ENCODE measurements at regions not wholly inside any gene's neighbourhood (a gene's known extent, or its start where the extent isn't known, plus 50 kb on each side); places are given as distances from the start of the nearest gene placed in this dataset.

GRCh38 chrX:41009850-41010846 is 75.1 kb upstream of the USP9X start:
- peak in 1 of 2 donors; percentile 42 for TF ChIP-seq POLR2A (IDR thresholded peaks at IDR 0.05)
- no peak for TF ChIP-seq CTCF (IDR thresholded peaks at IDR 0.05)

Data from thyroid gland (tissue), 4 donors.